ENCODE measurements at regions not wholly inside any gene's neighbourhood (a gene's known extent, or its start where the extent isn't known, plus 50 kb on each side); places are given as distances from the start of the nearest gene placed in this dataset.

- Histone ChIP-seq H3K4me2 (no peak overlapping the region), H2AFZ (ENCODE audit: low read depth) (no peak overlapping the region), H3K27ac (no peak overlapping the region), H3K4me3 (IDR thresholded peaks at IDR 0.05; ENCODE audit: insufficient read depth, low read depth, low read length) (no peak overlapping the region), H3K27me3 (ENCODE audit: insufficient read depth, low read depth) (no peaks in the 10 kb centered on the region), H4K20me1 (ENCODE audit: insufficient read depth) (no peaks in the 10 kb centered on the region), H3K79me2 (ENCODE audit: insufficient read depth, low read depth) (no peaks in the 10 kb centered on the region), H3K36me3 (ENCODE audit: insufficient read depth) (no peaks in the 10 kb centered on the region), H3K4me1 (ENCODE audit: low read depth, poor library complexity, severe bottlenecking) (no peaks in the 10 kb centered on the region), H3K9ac (no peak overlapping the region)
- TF ChIP-seq CTCF (conservative IDR thresholded peaks at IDR 0.05; ENCODE audit: low read depth, low read length): no peak
Measured at GRCh38 chr18:61756244-61756643, 136.6 kb downstream of the RNF152 start.

DNA sequence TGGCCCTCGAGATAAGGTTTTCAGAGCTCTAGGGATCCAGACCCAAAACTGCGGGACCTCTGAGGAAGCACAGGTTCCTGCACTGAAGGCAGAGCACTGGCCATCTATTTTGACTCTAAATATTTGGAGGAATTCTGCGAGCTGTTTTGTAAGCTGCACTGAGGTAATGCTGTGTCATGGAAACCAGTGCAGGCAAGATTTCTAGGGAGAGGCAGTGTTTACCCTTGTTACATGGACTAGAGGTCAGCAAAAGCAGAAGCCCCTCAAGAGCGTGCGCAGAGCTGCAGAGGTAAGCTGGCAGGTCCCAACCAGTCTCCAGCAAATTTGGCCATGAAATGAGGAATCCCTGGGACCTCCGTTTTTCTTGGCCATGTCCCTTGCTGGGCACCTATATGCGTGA lies 137.3 kb downstream of the RNF152 start:
- H3K36me3 ChIP-seq (ENCODE audit: insufficient read depth): no peaks in the 10 kb centered on the region
- no peaks in the 10 kb centered on the region for H4K20me1 ChIP-seq (ENCODE audit: insufficient read depth)
- H3K4me3 ChIP-seq (IDR thresholded peaks at IDR 0.05; ENCODE audit: insufficient read depth, low read depth, low read length): no peak overlapping the region
- H3K9ac ChIP-seq: no peak overlapping the region
- no peaks in the 10 kb centered on the region for H3K79me2 ChIP-seq (ENCODE audit: insufficient read depth, low read depth)
- H3K27me3 ChIP-seq (ENCODE audit: insufficient read depth, low read depth): no peaks in the 10 kb centered on the region
- H3K4me2 ChIP-seq: no peak overlapping the region
- H3K4me1 ChIP-seq (ENCODE audit: low read depth, poor library complexity, severe bottlenecking): no peaks in the 10 kb centered on the region
- H2AFZ ChIP-seq (ENCODE audit: low read depth): no peak overlapping the region
- no peak overlapping the region for H3K27ac ChIP-seq
- no peak for TF ChIP-seq CTCF (conservative IDR thresholded peaks at IDR 0.05; ENCODE audit: low read depth, low read length)

DNA sequence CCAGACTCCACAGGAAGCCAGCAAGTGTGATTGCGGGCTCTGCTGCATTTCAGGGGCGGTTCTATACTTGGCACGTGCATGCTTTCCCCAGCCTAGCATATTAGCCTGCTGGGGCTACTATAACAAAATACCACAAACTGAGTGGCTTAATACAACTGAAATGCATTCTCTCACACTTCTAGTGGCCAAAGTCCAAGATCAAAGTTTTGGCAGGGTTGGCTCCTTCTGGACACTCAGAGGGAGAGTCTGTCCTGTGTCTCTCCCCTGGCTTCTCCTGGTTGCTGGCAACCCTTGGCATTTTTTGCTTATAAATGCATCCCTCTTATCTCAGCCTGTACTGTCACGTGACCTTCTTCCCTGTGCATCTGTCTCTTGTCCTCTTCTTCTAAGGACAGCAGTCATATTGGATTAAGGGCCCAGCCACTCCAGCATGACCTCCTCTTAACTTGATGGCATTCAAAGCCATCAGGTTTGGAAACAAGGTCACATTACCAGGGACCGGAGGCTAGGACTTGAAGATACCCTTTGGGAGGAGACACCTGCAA lies 138.7 kb downstream of the RNF152 start:
- Histone ChIP-seq H3K4me3 (IDR thresholded peaks at IDR 0.05; ENCODE audit: insufficient read depth, low read depth, low read length) (no peak overlapping the region), H3K27me3 (ENCODE audit: insufficient read depth, low read depth) (no peaks in the 10 kb centered on the region), H3K79me2 (ENCODE audit: insufficient read depth, low read depth) (no peaks in the 10 kb centered on the region), H4K20me1 (ENCODE audit: insufficient read depth) (no peaks in the 10 kb centered on the region), H3K36me3 (ENCODE audit: insufficient read depth) (no peaks in the 10 kb centered on the region), H3K4me1 (ENCODE audit: low read depth, poor library complexity, severe bottlenecking) (no peaks in the 10 kb centered on the region), H3K4me2 (no peak overlapping the region), H3K27ac (no peak overlapping the region), H3K9ac (no peak overlapping the region), H2AFZ (ENCODE audit: low read depth) (no peak overlapping the region)
- no peak for TF ChIP-seq CTCF (conservative IDR thresholded peaks at IDR 0.05; ENCODE audit: low read depth, low read length)

- Histone ChIP-seq H3K27me3 (ENCODE audit: insufficient read depth, low read depth) (no peaks in the 10 kb centered on the region), H3K4me2 (no peak overlapping the region), H3K9ac (no peak overlapping the region), H3K36me3 (ENCODE audit: insufficient read depth) (no peaks in the 10 kb centered on the region), H3K4me3 (IDR thresholded peaks at IDR 0.05; ENCODE audit: insufficient read depth, low read depth, low read length) (no peak overlapping the region), H3K79me2 (ENCODE audit: insufficient read depth, low read depth) (no peaks in the 10 kb centered on the region), H2AFZ (ENCODE audit: low read depth) (no peak overlapping the region), H3K27ac (no peak overlapping the region), H3K4me1 (ENCODE audit: low read depth, poor library complexity, severe bottlenecking) (no peaks in the 10 kb centered on the region), H4K20me1 (ENCODE audit: insufficient read depth) (no peaks in the 10 kb centered on the region)
- no peak for TF ChIP-seq CTCF (conservative IDR thresholded peaks at IDR 0.05; ENCODE audit: low read depth, low read length)
Measured at GRCh38 chr18:61753373-61753772, 139.4 kb downstream of the RNF152 start.
